ENCODE measurements at regions not wholly inside any gene's neighbourhood (a gene's known extent, or its start where the extent isn't known, plus 50 kb on each side); places are given as distances from the start of the nearest gene placed in this dataset.

- DNase-seq: no peak
These were observed 55.2 kb upstream of the IL12B start for GRCh38 chr5:159385536-159385935.

GRCh38 chr5:159386028-159386711 lies 55.9 kb upstream of the IL12B start:
- DNase-seq: no peak

- DNase-seq: no peak
These were observed 62.6 kb upstream of the IL12B start for GRCh38 chr5:159392871-159393270.

GRCh38 chr5:159393854-159394274 lies 63.6 kb upstream of the IL12B start:
- no peak for DNase-seq

- no peak for DNase-seq
These were observed 64.9 kb upstream of the IL12B start for GRCh38 chr5:159395202-159395601.

- no peak for DNase-seq
These were observed 68.6 kb upstream of the IL12B start for GRCh38 chr5:159398936-159399335.

GRCh38 chr5:159400476-159400875 lies 70.2 kb upstream of the IL12B start:
- no peak for DNase-seq

GRCh38 chr5:159402311-159402710 lies 72.0 kb upstream of the IL12B start:
- DNase-seq: no peak

- DNase-seq: no peak
These were observed 72.6 kb upstream of the IL12B start for GRCh38 chr5:159402856-159403255.

- no peak for DNase-seq
These were observed 73.8 kb upstream of the IL12B start for GRCh38 chr5:159403906-159404681.

- DNase-seq: no peak
These were observed 75.3 kb upstream of the IL12B start for GRCh38 chr5:159405611-159406031.

- DNase-seq: no peak
These were observed 76.3 kb upstream of the IL12B start for GRCh38 chr5:159406571-159406970.

- DNase-seq: no peak
These were observed 79.5 kb upstream of the IL12B start for GRCh38 chr5:159409801-159410200.

GRCh38 chr5:159410480-159410879 lies 80.2 kb upstream of the IL12B start:
- DNase-seq: no peak

GRCh38 chr5:159411115-159411514 lies 80.8 kb upstream of the IL12B start:
- DNase-seq: no peak

GRCh38 chr5:159412284-159413046 lies 82.2 kb upstream of the IL12B start:
- peak; percentile 5 for DNase-seq

GRCh38 chr5:159414021-159414420 lies 83.7 kb upstream of the IL12B start:
- no peak for DNase-seq

GRCh38 chr5:159415301-159415937 lies 85.1 kb upstream of the IL12B start:
- no peak for DNase-seq

GRCh38 chr5:159416438-159416837 lies 86.2 kb upstream of the IL12B start:
- no peak for DNase-seq

- no peak for DNase-seq
These were observed 86.9 kb upstream of the IL12B start for GRCh38 chr5:159417170-159417569.

- DNase-seq: no peak
These were observed 89.3 kb upstream of the IL12B start for GRCh38 chr5:159419576-159419975.

- DNase-seq: no peak
These were observed 90.7 kb upstream of the IL12B start for GRCh38 chr5:159420940-159421339.

GRCh38 chr5:159422361-159422760 lies 92.1 kb upstream of the IL12B start:
- DNase-seq: no peak

Measured in KG1 (cell line).